Lung (tissue), 11 donors: ENCODE measurements at regions not wholly inside any gene's neighbourhood (a gene's known extent, or its start where the extent isn't known, plus 50 kb on each side); places are given as distances from the start of the nearest gene placed in this dataset.

Source experiments
- ATAC-seq: fragments of 200-7000 bp; cut with Tn5 transposase; one replicate; pipeline ENCODE4 v1.9.1; 2020; ENCODE audit warnings: moderate number of reproducible peaks; ENCODE audit not compliant: insufficient read depth, low FRiP score
- DNase-seq, 3 donors: peaks; one replicate each; pipeline ENCODE4 v3.0.0-alpha.2; 2013 to 2017
- H3K27ac ChIP-seq, 2 donors: one replicate each; pipeline ENCODE4 v1.5.1; 2013; ENCODE audit warnings: mild to moderate bottlenecking in 2 of 2, moderate library complexity in 2 of 2, control low read depth in 1 of 2, inconsistent platforms in 1 of 2, low read depth in 1 of 2, low read length in 1 of 2
- H3K27me3 ChIP-seq, 3 donors: one replicate each; pipeline ENCODE4 v1.5.1; 2013; ENCODE audit warnings: low read length in 2 of 3; ENCODE audit not compliant: control insufficient read depth in 3 of 3, insufficient read depth in 3 of 3
- H3K36me3 ChIP-seq, 4 donors: one replicate each; pipeline ENCODE4 v1.5.1; 2013; ENCODE audit warnings: low read length in 4 of 4, mild to moderate bottlenecking in 1 of 4, moderate library complexity in 1 of 4; ENCODE audit not compliant: control insufficient read depth in 4 of 4, insufficient read depth in 4 of 4
- H3K4me1 ChIP-seq, 5 donors: one replicate each; pipeline ENCODE4 v1.5.1; 2013; ENCODE audit warnings: low read length in 5 of 5, mild to moderate bottlenecking in 2 of 5, moderate library complexity in 1 of 5; ENCODE audit not compliant: control insufficient read depth in 5 of 5, insufficient read depth in 5 of 5
- H3K4me3 ChIP-seq: one replicate; pipeline ENCODE4 v1.5.1; 2013; ENCODE audit warnings: mild to moderate bottlenecking, control low read depth, moderate library complexity
- H3K9ac ChIP-seq, 2 donors: one replicate each; pipeline ENCODE4 v1.5.1; 2013; ENCODE audit warnings: low read length in 2 of 2, control low read depth in 1 of 2; ENCODE audit not compliant: insufficient read depth in 1 of 2
- H3K9me3 ChIP-seq, 4 donors: one replicate each; pipeline ENCODE4 v1.5.1; 2013; ENCODE audit warnings: low read length in 3 of 4, mild to moderate bottlenecking in 1 of 4, moderate library complexity in 1 of 4; ENCODE audit not compliant: control insufficient read depth in 4 of 4, insufficient read depth in 3 of 4
- CTCF ChIP-seq: IDR thresholded peaks from 2 replicates; pipeline ENCODE4 v1.5.1; 2012; ENCODE audit warnings: mild to moderate bottlenecking; ENCODE audit errors: control extremely low read depth, extremely low read depth
- WGBS, 2 donors: extraction: QIAGEN DNeasy Blood & Tissue Kit; methylation state at CpG; one replicate each; pipeline ENCODE4 v1.1.7; 2013; 5-methylcytosine and 5-hydroxymethylcytosine counted together
- donor health status: control.
- donor health status: control.
- donor health status: Bipolar disorder and iron deficiency.
- donor health status: healthy.
- donor health status: DM: yes; HTN: yes; CAD: no.

GRCh38 chr13:81223778-81224177 is 882.9 kb upstream of the SPRY2 start:
- WGBS, 2 donors = 80 to 82% methylated on average over 6 of the region's 6 CpGs
- ATAC-seq = no peak
- H3K9me3 ChIP-seq = no peaks in the 10 kb centered on the region

GRCh38 chr13:81211713-81212112 is 870.8 kb upstream of the SPRY2 start:
- WGBS, 2 donors = 83 to 94% methylated on average over 2 of the region's 2 CpGs
- DNase-seq (no peak), ATAC-seq (no peak)
- H3K9me3 ChIP-seq = no peaks in the 10 kb centered on the region
- H3K4me3 ChIP-seq = no peak overlapping the region
- no peaks in the 10 kb centered on the region for H3K36me3 ChIP-seq
- H3K27me3 ChIP-seq = no peaks in the 10 kb centered on the region
- no peak overlapping the region for H3K27ac ChIP-seq
- no peak overlapping the region for H3K9ac ChIP-seq
- no peak for TF ChIP-seq CTCF
- no peaks in the 10 kb centered on the region for H3K4me1 ChIP-seq

More at GRCh38 chr13:81223778-81224177, 882.9 kb upstream of the SPRY2 start:
- H3K4me1 ChIP-seq = no peaks in the 10 kb centered on the region
- no peak overlapping the region for H3K9ac ChIP-seq
- no peaks in the 10 kb centered on the region for H3K36me3 ChIP-seq
- no peak overlapping the region for H3K4me3 ChIP-seq
- H3K27me3 ChIP-seq = no peaks in the 10 kb centered on the region
- DNase-seq = no peak
- no peak overlapping the region for H3K27ac ChIP-seq
- no peak for TF ChIP-seq CTCF

GRCh38 chr13:81207636-81208035 is 866.7 kb upstream of the SPRY2 start:
- Histone ChIP-seq H3K9me3 (no peaks in the 10 kb centered on the region), H3K4me1 (no peaks in the 10 kb centered on the region)
- no peak for ATAC-seq

More at GRCh38 chr13:81207636-81208035, 866.7 kb upstream of the SPRY2 start:
- Histone ChIP-seq H3K4me3 (no peak overlapping the region), H3K36me3 (no peaks in the 10 kb centered on the region), H3K27me3 (no peaks in the 10 kb centered on the region), H3K9ac (no peak overlapping the region), H3K27ac (no peak overlapping the region)
- TF ChIP-seq CTCF = no peak
- 63 to 79% methylated on average over 3 of the region's 3 CpGs for WGBS, 2 donors
- no peak for DNase-seq
